ENCODE measurements at regions not wholly inside any gene's neighbourhood (a gene's known extent, or its start where the extent isn't known, plus 50 kb on each side); places are given as distances from the start of the nearest gene placed in this dataset.
A peak's percentile ranks its signal among the peaks of the same experiment; 100 is the strongest.

GRCh38 chr17:77609553-77610517, 348.7 kb upstream of the TNRC6C start (continued):
- no peak for TF ChIP-seq ZNF592 (IDR thresholded peaks at IDR 0.05)
- TF ChIP-seq CCNT2 (IDR thresholded peaks at IDR 0.05; ENCODE audit: borderline replicate concordance, extremely low read depth, insufficient read length, low read depth, low read length), result no peak
- TF ChIP-seq ZNF282 (CRISPR knock-in tag; IDR thresholded peaks at IDR 0.05), result no peak
- no peak for TF ChIP-seq POLR2B (IDR thresholded peaks at IDR 0.05; ENCODE audit: low read depth, partially characterized antibody)
- no peak for TF ChIP-seq RFX7 (CRISPR knock-in tag; IDR thresholded peaks at IDR 0.05)
- TF ChIP-seq ZBTB49 (CRISPR knock-in tag; IDR thresholded peaks at IDR 0.05; ENCODE audit: borderline replicate concordance), result no peak
- no peak for TF ChIP-seq FOXK1 (CRISPR knock-in tag; IDR thresholded peaks at IDR 0.05; ENCODE audit: borderline replicate concordance)
- peak; percentile 58; the same call in 1 of the 2 replicates for TF ChIP-seq TFAP4 (CRISPR knock-in tag; IDR thresholded peaks at IDR 0.05; ENCODE audit: borderline replicate concordance)
- TF ChIP-seq GABPB2 (CRISPR knock-in tag; conservative IDR thresholded peaks at IDR 0.05), result no peak
- peak; percentile 44; the same call in 1 of the 2 replicates for TF ChIP-seq GABPA (tag; conservative IDR thresholded peaks at IDR 0.05; ENCODE audit: low read depth)
- TF ChIP-seq RBM39 (optimal IDR thresholded peaks at IDR 0.05; ENCODE audit: low read depth, low read length), result no peak
- no peak for TF ChIP-seq HNRNPUL1 (IDR thresholded peaks at IDR 0.05; ENCODE audit: low read length)
- TF ChIP-seq ZEB2 (IDR thresholded peaks at IDR 0.05), result no peak
- peak; percentile 50; the same call in 1 of the 2 replicates for TF ChIP-seq FOXM1 (IDR thresholded peaks at IDR 0.05; ENCODE audit: low read depth)
- no peak for TF ChIP-seq FOXM1 (CRISPR knock-in tag; IDR thresholded peaks at IDR 0.05; ENCODE audit: low read depth)
- TF ChIP-seq ZNF146 (CRISPR knock-in tag; IDR thresholded peaks at IDR 0.05; ENCODE audit: unreplicated experiment), result no peak
- TF ChIP-seq POLR3G (IDR thresholded peaks at IDR 0.05; ENCODE audit: extremely low read depth, insufficient read length, insufficient replicate concordance), result no peak
- no peak for TF ChIP-seq ZNF436 (CRISPR knock-in tag; IDR thresholded peaks at IDR 0.05)
- no peak for TF ChIP-seq TBP (optimal IDR thresholded peaks at IDR 0.05; ENCODE audit: low read depth, low read length)
- TF ChIP-seq EP400 (IDR thresholded peaks at IDR 0.05), result no peak
- no peak for TF ChIP-seq ILK (tag; IDR thresholded peaks at IDR 0.05; ENCODE audit: borderline replicate concordance, low read depth)
